ENCODE measurements at regions not wholly inside any gene's neighbourhood (a gene's known extent, or its start where the extent isn't known, plus 50 kb on each side); places are given as distances from the start of the nearest gene placed in this dataset.

- no peak for TF ChIP-seq CREB1 (CRISPR knock-in tag; IDR thresholded peaks at IDR 0.05; ENCODE audit: low read depth)
- TF ChIP-seq POLR2AphosphoS5 (IDR thresholded peaks at IDR 0.05; ENCODE audit: low read depth) = no peak
- TF ChIP-seq STAT1 (IDR thresholded peaks at IDR 0.05; ENCODE audit: unreplicated experiment) = no peak
- no peak for TF ChIP-seq ZNF331 (CRISPR knock-in tag; IDR thresholded peaks at IDR 0.05; ENCODE audit: low read depth)
- no peak for TF ChIP-seq EZH2 (IDR thresholded peaks at IDR 0.05; ENCODE audit: low read depth, unreplicated experiment)
- no peak for TF ChIP-seq CTCF (conservative IDR thresholded peaks at IDR 0.05; ENCODE audit: low read depth in 2 of 2)
- TF ChIP-seq NANOG (IDR thresholded peaks at IDR 0.05; ENCODE audit: borderline replicate concordance) = no peak
- TF ChIP-seq ETS1 (IDR thresholded peaks at IDR 0.05) = no peak
- no peak for TF ChIP-seq ZNF114 (CRISPR knock-in tag; IDR thresholded peaks at IDR 0.05)
These were observed 1306.0 kb upstream of the SLC10A2 start (continued) for GRCh38 chr13:104372095-104372655.

GRCh38 chr13:104365430-104365829 lies 1299.2 kb upstream of the SLC10A2 start:
- Histone ChIP-seq H3K4me2 (no peak overlapping the region), H3K27ac (ENCODE audit: low read depth) (no peak overlapping the region), H3K9me2 (ENCODE audit: insufficient read depth) (peaks cover 6% of the 10 kb centered on the region), H4K20me1 (replicated peaks; ENCODE audit: insufficient read depth) (no peaks in the 10 kb centered on the region), H3K36me3 (ENCODE audit: insufficient read depth) (no peaks in the 10 kb centered on the region), H3K4me1 (ENCODE audit: insufficient read depth) (no peaks in the 10 kb centered on the region), H2AFZ (no peak overlapping the region), H3K27me3 (ENCODE audit: insufficient read depth) (no peaks in the 10 kb centered on the region), H3K79me2 (replicated peaks; ENCODE audit: insufficient read depth) (no peaks in the 10 kb centered on the region), H3F3A (replicated peaks; ENCODE audit: low read depth) (no peaks in the 10 kb centered on the region), H3K4me3 (no peak overlapping the region)
- Mint-ChIP-seq H3K27ac (no peak overlapping the region), H3K4me3 (no peak overlapping the region), H3K9me3 (no peaks in the 10 kb centered on the region), H3K4me1 (no peaks in the 10 kb centered on the region), H3K27me3 (ENCODE audit: insufficient read depth, low read depth, poor library complexity) (no peaks in the 10 kb centered on the region), H3K36me3 (ENCODE audit: low read depth) (no peaks in the 10 kb centered on the region)
- ATAC-seq (no peak), DNase-seq (ENCODE audit: low spot score) (no peak)
- TF ChIP-seq POLR2AphosphoS5 (IDR thresholded peaks at IDR 0.05; ENCODE audit: low read depth) (no peak), ZNF331 (CRISPR knock-in tag; IDR thresholded peaks at IDR 0.05; ENCODE audit: low read depth) (no peak), CTCF (conservative IDR thresholded peaks at IDR 0.05; ENCODE audit: low read depth in 2 of 2) (no peak), JUNB (IDR thresholded peaks at IDR 0.05; ENCODE audit: unreplicated experiment) (no peak), CREB1 (CRISPR knock-in tag; IDR thresholded peaks at IDR 0.05; ENCODE audit: low read depth) (no peak), EZH2 (IDR thresholded peaks at IDR 0.05; ENCODE audit: low read depth, unreplicated experiment) (no peak), ZNF462 (CRISPR knock-in tag; IDR thresholded peaks at IDR 0.05) (no peak), NANOG (IDR thresholded peaks at IDR 0.05; ENCODE audit: borderline replicate concordance) (no peak), EZH2phosphoT487 (IDR thresholded peaks at IDR 0.05; ENCODE audit: unreplicated experiment) (no peak), ZNF114 (CRISPR knock-in tag; IDR thresholded peaks at IDR 0.05) (no peak)

Data from GM23338 (cell line).